SH-SY5Y (cell line): ENCODE measurements at regions not wholly inside any gene's neighbourhood (a gene's known extent, or its start where the extent isn't known, plus 50 kb on each side); places are given as distances from the start of the nearest gene placed in this dataset.

ENCODE experiments used
- GATA2 ChIP-seq: IDR thresholded peaks from 2 replicates; pipeline ENCODE4 v1.6.1; 2011; ENCODE audit warnings: mild to moderate bottlenecking, low read depth, low read length
- GATA3 ChIP-seq: IDR thresholded peaks from 2 replicates; pipeline ENCODE4 v1.6.1; 2011; ENCODE audit warnings: low read depth, mild to moderate bottlenecking, low read length, moderate library complexity

DNA sequence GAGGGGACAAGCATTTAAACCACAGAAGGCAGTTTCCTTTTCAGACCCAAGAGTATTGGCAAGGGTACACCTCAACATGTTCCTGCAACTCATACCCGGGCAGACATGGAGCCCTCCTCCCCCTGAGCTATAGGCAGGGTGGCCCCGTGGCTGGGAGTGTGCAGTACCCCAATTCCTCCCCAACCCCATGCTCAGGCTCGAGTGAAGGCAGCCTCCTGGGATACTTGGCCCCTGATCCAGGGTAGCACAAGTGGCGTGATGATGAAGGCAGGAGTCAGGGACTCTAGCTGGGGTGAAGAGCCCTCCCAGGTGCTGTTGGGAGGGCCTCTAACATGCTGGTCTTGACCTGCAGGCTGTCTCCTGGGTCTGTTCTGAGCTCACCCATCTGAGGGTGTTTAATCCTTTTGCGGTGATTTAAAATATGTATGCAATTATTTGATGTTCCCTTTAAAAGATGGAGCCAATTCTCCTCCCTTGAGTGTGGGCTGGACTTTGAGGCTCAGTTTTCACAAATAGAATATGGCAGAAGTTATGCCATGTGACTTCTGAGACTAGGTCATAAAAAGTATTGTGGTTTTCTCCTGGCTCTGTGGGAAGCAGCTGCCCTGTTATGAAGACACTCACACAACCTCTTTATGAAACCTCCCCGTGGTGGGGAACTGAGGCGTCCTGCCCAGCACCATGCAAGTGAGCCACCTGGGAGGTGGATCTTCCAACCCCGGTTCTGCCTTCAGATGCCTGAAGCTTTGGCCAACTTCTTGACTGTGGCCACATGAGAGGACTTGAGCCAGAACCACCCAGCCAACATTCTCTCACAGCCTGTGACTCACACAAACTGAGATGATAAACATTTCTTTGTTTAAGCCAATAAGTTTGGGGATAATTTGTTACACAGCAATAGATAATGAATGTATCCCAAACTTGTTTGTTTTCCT lies 54.7 kb upstream of the NECTIN1 start:
- TF ChIP-seq GATA2, result no peak
- no peak for TF ChIP-seq GATA3
